ENCODE measurements at regions not wholly inside any gene's neighbourhood (a gene's known extent, or its start where the extent isn't known, plus 50 kb on each side); places are given as distances from the start of the nearest gene placed in this dataset.

GRCh38 chr12:107344035-107344808 is 250.9 kb upstream of the CRY1 start:
- TF ChIP-seq CTCF (IDR thresholded peaks at IDR 0.05) = no peak

- no peak for TF ChIP-seq CTCF (IDR thresholded peaks at IDR 0.05)
Measured at GRCh38 chr12:107347261-107347660, 253.9 kb upstream of the CRY1 start.

GRCh38 chr12:107349008-107349747 is 255.8 kb upstream of the CRY1 start:
- TF ChIP-seq CTCF (IDR thresholded peaks at IDR 0.05) = no peak

GRCh38 chr12:107349839-107350238 is 256.5 kb upstream of the CRY1 start:
- TF ChIP-seq CTCF (IDR thresholded peaks at IDR 0.05) = no peak

GRCh38 chr12:107351109-107351508 is 257.8 kb upstream of the CRY1 start:
- TF ChIP-seq CTCF (IDR thresholded peaks at IDR 0.05) = no peak

- no peak for TF ChIP-seq CTCF (IDR thresholded peaks at IDR 0.05)
Measured at GRCh38 chr12:107351713-107352112, 258.4 kb upstream of the CRY1 start.

- no peak for TF ChIP-seq CTCF (IDR thresholded peaks at IDR 0.05)
Measured at GRCh38 chr12:107352347-107353081, 259.2 kb upstream of the CRY1 start.

Measured in LNCAP (cell line).